ENCODE measurements at regions not wholly inside any gene's neighbourhood (a gene's known extent, or its start where the extent isn't known, plus 50 kb on each side); places are given as distances from the start of the nearest gene placed in this dataset.

GRCh38 chr2:189386741-189387140 is 54.5 kb upstream of the WDR75 start:
- TF ChIP-seq, protein P1, sequence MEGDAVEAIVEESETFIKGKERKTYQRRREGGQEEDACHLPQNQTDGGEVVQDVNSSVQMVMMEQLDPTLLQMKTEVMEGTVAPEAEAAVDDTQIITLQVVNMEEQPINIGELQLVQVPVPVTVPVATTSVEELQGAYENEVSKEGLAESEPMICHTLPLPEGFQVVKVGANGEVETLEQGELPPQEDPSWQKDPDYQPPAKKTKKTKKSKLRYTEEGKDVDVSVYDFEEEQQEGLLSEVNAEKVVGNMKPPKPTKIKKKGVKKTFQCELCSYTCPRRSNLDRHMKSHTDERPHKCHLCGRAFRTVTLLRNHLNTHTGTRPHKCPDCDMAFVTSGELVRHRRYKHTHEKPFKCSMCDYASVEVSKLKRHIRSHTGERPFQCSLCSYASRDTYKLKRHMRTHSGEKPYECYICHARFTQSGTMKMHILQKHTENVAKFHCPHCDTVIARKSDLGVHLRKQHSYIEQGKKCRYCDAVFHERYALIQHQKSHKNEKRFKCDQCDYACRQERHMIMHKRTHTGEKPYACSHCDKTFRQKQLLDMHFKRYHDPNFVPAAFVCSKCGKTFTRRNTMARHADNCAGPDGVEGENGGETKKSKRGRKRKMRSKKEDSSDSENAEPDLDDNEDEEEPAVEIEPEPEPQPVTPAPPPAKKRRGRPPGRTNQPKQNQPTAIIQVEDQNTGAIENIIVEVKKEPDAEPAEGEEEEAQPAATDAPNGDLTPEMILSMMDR (optimal IDR thresholded peaks at IDR 0.05 in 1 of 3, IDR thresholded peaks at IDR 0.05 in 1 of 3, conservative IDR thresholded peaks at IDR 0.05 in 1 of 3; ENCODE audit: extremely low read depth in 1 of 3, insufficient read depth in 2 of 3, low read length in 3 of 3) = no peak
- no peak for TF ChIP-seq EZH2 (IDR thresholded peaks at IDR 0.05; ENCODE audit: low read length)

Data from keratinocyte (primary cell).